Natural killer cell treated with Interleukin-12 subunit alpha and Interleukin-12 subunit beta and Interleukin-15 and Interleukin-18, amount 100 ng/mL, for 72 hours (primary cell): ENCODE measurements at regions not wholly inside any gene's neighbourhood (a gene's known extent, or its start where the extent isn't known, plus 50 kb on each side); places are given as distances from the start of the nearest gene placed in this dataset.

Experiments
- ATAC-seq, 2 donors: fragments of 150-1000 bp; cut with Tn5 transposase in 1 of 2; sonication (Bioruptor Pico), chemical (Tn5 transposase) in 1 of 2; 2 replicates each; pipeline ENCODE4 v1.10.0; 2021
- DNase-seq: peaks from one replicate; pipeline ENCODE4 v3.0.0; 2022; ENCODE audit warnings: low spot score
- H3K27ac Mint-ChIP-seq, 2 donors: 1 replicate in 1 of 2; 2 replicates in 1 of 2; pipeline ENCODE4 v1.8.0; 2022; ENCODE audit warnings: mixed read lengths in 2 of 2, mild to moderate bottlenecking in 1 of 2, moderate library complexity in 1 of 2
- H3K27me3 Mint-ChIP-seq, 2 donors: 1 replicate in 1 of 2; 2 replicates in 1 of 2; pipeline ENCODE4 v1.8.0; 2022; ENCODE audit warnings: mixed read lengths in 2 of 2
- H3K36me3 Mint-ChIP-seq: one replicate; pipeline ENCODE4 v1.8.0; 2022; ENCODE audit warnings: mixed read lengths
- H3K4me1 Mint-ChIP-seq, 2 donors: 1 replicate in 1 of 2; 2 replicates in 1 of 2; pipeline ENCODE4 v1.8.0; 2022; ENCODE audit warnings: low read depth in 2 of 2, mixed read lengths in 2 of 2, mild to moderate bottlenecking in 1 of 2
- H3K4me3 Mint-ChIP-seq: one replicate; pipeline ENCODE4 v1.8.0; 2022; ENCODE audit warnings: mixed read lengths
- H3K9me3 Mint-ChIP-seq: 2 replicates; pipeline ENCODE4 v1.8.0; 2022; ENCODE audit warnings: mixed read lengths

DNA sequence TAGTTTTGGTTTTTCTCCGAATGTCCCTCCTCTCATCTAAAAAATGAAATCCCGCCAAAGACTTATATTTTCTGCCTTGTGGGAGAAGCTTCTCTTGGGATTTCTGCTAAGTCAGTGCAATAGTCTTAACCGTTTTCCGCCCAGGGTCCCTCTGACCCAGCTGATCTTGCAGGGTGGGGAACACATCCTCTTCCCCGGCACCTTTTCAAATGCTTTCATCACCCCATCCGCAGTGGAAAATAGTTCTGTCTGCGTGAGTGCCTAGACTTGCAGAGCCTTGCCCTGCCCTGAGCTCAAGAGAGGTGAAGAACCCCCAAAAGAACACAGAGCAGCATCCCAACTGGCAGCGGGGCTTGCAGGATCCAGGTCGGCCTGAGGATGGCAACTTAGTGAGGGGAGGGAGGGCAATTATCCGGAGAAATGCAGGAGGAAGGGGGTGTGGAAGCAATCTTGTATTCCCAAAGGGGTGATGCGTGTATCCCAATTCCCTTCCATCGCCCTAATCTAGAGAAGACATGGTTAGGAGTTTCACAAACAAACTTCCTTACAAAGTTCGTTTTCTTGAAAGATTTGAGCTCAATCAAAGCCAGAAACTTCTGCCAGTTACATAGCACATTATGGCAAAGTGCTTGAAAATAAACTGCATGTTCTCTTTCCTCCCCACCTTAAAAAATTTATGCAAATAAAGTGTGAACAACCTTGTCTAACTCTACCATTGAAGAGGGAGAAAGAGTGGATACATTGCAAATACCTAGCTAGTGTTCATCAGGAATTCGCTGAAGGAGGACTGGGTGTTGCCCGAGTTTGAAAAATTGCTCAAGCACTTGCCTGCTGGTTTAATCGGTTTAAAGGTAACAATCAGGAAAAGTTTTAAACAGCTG is 79.9 kb downstream of the NR2F2 start:
- Mint-ChIP-seq H3K36me3 (no peaks in the 10 kb centered on the region), H3K4me1 (no peaks in the 10 kb centered on the region), H3K9me3 (no peaks in the 10 kb centered on the region), H3K27me3 (peaks cover 64 to 92% of the 10 kb centered on the region in 2 donors), H3K4me3 (no peak overlapping the region), H3K27ac (no peak overlapping the region)
- no peak for ATAC-seq
- DNase-seq, result no peak

DNA sequence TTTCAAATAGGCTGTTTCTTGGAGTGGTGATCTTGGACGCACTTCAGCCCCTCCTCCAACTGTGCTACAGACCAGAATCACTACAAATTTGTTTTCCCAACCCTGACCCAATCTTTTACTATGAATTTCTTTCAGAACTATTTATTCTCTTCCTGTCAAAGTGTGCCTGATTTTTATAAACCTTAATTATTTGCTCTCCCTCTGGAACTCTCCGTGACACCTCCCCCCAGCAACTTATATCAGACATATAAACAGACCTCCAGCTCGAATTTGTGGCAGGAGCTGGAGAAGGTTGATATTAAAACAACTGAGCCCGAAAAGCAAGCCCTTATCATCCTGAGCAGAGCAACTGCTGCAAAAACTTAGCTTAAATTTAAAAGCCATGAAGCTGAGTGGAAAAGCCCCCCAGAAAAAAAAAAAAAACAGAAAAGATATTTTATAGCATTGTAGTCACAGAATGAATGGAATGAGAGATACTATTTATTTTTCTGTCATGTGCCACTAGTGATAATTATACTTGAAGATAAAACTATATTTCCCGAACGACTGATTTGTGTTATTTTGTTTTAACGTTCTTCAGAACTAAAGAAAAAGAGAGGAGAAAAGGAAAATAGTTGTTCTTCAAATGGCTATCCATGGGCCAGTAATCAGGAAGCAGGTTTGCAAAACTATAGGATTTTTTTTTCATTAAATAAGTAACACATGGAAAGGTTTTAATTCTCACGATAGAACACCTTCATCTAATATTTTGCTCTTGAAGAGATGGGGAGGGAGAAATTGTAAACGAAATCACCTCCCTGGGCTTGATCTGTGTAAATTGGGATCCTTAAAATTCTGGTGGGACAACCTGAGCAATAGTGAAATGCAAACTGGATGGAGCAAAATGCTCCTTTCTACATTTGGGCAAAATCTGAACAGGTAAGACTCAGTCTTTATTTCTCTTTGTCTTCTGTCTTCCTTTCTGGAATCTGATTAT is 80.8 kb downstream of the NR2F2 start:
- Mint-ChIP-seq H3K27ac (no peak overlapping the region), H3K27me3 (peaks cover 61 to 89% of the 10 kb centered on the region in 2 donors), H3K4me1 (no peaks in the 10 kb centered on the region), H3K36me3 (no peaks in the 10 kb centered on the region), H3K9me3 (no peaks in the 10 kb centered on the region), H3K4me3 (no peak overlapping the region)
- ATAC-seq (no peak), DNase-seq (no peak)

DNA sequence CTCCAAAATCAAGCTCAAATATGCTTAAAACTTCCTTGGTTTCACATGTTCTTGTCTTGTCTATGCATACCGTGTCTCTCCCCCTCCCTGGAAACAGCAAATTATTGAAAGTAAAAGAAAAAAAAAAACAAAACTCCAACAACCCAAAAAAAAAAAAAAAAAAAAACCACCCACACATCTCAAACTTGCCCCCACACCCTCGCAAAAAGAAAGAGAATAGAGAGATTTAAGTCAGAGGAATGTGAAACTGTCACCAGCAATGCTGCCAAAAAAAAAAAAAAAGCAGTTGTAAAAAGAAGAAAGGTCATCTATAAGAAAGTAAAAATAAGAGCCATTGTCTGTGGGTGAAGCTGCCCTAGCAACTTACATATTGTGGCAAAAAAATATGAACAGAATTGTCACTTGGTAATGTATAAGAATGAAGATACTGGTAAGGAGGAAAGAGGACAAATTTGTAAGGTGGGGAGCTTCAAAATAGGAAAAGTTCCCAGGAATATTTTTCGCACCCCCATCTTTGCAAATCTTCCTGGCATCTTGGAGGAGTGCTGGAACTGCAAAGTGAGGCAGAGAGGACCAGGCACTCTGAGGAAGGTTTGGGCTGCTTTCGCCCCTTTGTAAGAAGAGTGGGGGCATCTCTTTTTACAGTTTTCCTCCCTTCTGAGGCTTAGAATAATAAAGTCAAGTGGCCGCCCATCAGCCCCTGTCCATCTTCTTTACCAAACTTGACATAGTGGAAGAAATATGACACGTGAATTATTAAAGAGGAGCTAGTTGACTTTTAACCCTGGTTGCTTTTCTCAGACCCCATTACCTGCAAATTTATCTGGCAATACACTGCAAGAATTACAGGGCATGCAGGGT is 81.8 kb downstream of the NR2F2 start:
- Mint-ChIP-seq H3K36me3 (no peaks in the 10 kb centered on the region), H3K4me3 (no peak overlapping the region), H3K27ac (no peak overlapping the region), H3K9me3 (no peaks in the 10 kb centered on the region), H3K4me1 (no peaks in the 10 kb centered on the region), H3K27me3 (peaks cover 57 to 82% of the 10 kb centered on the region in 2 donors)
- DNase-seq (no peak), ATAC-seq (no peak)

GRCh38 chr15:96412906-96413231 is 82.4 kb downstream of the NR2F2 start:
- Mint-ChIP-seq H3K4me1 (no peaks in the 10 kb centered on the region), H3K4me3 (no peak overlapping the region), H3K27ac (no peak overlapping the region), H3K27me3 (peaks cover 55 to 82% of the 10 kb centered on the region in 2 donors), H3K9me3 (no peaks in the 10 kb centered on the region), H3K36me3 (no peaks in the 10 kb centered on the region)
- DNase-seq, result no peak
- ATAC-seq, result no peak

- Mint-ChIP-seq H3K4me3 (no peak overlapping the region), H3K27me3 (peaks cover 60 to 89% of the 10 kb centered on the region in 2 donors), H3K4me1 (no peaks in the 10 kb centered on the region), H3K27ac (no peak overlapping the region), H3K9me3 (no peaks in the 10 kb centered on the region), H3K36me3 (no peaks in the 10 kb centered on the region)
- DNase-seq (no peak), ATAC-seq (no peak)
These were observed 83.2 kb downstream of the NR2F2 start for GRCh38 chr15:96413657-96414056.

DNA sequence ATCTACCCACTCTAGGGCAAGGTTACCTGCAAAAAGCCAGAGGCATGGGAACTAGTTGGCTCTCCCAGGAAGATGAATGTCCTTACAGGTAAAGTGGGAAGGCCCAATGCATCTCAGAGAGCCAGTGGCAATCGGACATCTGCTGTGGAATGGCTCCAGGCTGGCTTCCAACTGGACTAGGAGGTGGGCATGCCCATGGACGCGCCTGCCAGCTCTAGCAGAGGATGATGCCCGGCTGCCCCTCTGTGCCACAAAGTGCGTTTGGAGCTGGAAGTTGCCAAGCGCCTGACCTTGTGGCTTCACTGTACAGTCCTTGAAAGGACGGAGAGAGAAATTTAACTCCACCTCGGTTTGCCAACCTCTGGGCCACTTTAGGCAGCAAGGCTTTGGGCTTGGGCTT is 84.4 kb downstream of the NR2F2 start:
- H3K4me1 Mint-ChIP-seq, result no peaks in the 10 kb centered on the region
- no peak overlapping the region for H3K4me3 Mint-ChIP-seq
- H3K36me3 Mint-ChIP-seq, result no peaks in the 10 kb centered on the region
- no peak for DNase-seq
- H3K9me3 Mint-ChIP-seq, result no peaks in the 10 kb centered on the region
- peaks cover 66 to 90% of the 10 kb centered on the region in 2 donors for H3K27me3 Mint-ChIP-seq
- ATAC-seq, result no peak
- no peak overlapping the region for H3K27ac Mint-ChIP-seq

DNA sequence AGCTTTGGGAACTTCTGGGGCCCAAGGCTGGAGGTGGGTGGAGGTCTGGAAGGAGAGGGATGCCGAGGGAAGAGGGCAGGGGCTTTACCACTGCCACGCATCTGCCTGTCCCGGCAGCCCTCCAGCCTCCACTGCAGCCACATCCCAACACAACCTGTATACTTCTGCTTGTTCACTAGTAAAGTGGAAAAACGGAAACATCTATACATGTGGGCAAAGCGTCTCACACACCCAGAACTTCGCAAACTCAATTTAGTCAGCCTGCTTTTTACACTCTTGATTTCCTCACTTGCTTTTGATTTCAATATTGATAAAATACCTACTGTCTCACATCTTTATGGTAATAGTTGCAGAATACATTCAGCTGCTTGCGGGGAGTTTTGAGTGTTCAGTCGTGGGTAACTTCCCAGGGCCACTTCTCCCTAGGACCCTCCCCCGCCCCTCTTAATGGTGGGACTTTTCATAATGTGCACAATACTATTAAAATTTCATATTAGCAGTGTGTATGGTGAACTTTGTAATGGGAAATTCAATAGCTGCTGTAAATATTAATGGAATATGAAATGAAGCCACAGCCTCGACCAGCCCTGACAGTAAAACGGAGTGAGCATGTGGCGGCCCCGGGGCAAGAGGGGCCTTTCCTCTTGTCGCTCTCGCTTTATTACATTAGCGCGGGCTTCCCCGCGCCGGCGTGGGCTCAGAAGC is 85.2 kb downstream of the NR2F2 start:
- Mint-ChIP-seq H3K4me3 (no peak overlapping the region), H3K27me3 (peaks cover 61 to 82% of the 10 kb centered on the region in 2 donors), H3K9me3 (no peaks in the 10 kb centered on the region), H3K27ac (no peak overlapping the region), H3K4me1 (no peaks in the 10 kb centered on the region), H3K36me3 (no peaks in the 10 kb centered on the region)
- ATAC-seq (no peak), DNase-seq (no peak)

DNA sequence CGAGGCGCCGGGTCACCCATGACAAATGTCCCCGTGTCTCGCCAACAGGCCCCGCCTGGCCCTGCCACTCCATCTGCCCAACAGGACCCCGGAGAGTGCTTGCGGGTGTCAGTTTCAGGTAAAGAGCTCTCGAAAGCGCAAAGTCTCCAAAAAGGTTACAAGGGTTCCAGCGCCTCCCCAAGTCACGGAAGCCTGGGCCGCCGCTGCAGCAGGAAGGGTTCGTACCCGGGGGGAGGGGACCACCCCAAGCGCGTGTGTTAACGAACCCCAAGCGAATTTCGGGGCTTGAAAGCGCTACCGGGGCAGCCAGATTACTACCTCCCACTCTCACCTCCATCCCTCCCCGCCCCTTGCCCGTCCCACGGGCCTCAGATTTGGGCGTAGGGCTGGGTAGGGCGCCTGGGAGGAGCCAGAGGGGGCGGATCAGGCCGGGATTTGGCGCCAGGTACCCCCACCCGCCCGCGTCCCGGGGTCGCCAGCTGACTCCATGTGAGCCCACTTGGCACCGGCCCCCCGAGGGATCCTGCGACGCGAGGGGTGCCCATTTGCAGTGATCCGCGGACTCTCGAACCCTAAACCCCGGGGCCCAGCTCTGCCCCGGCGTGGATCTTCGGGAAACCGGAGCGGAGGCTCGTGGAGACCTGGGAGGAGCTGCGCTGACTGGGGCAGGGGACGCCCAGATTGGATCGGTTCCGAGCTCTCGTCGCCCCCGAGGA is 85.9 kb downstream of the NR2F2 start:
- ATAC-seq (no peak), DNase-seq (no peak)
- Mint-ChIP-seq H3K4me1 (no peaks in the 10 kb centered on the region), H3K27ac (no peak overlapping the region), H3K9me3 (no peaks in the 10 kb centered on the region), H3K4me3 (no peak overlapping the region), H3K36me3 (no peaks in the 10 kb centered on the region), H3K27me3 (peaks cover 57 to 81% of the 10 kb centered on the region in 2 donors)

DNA sequence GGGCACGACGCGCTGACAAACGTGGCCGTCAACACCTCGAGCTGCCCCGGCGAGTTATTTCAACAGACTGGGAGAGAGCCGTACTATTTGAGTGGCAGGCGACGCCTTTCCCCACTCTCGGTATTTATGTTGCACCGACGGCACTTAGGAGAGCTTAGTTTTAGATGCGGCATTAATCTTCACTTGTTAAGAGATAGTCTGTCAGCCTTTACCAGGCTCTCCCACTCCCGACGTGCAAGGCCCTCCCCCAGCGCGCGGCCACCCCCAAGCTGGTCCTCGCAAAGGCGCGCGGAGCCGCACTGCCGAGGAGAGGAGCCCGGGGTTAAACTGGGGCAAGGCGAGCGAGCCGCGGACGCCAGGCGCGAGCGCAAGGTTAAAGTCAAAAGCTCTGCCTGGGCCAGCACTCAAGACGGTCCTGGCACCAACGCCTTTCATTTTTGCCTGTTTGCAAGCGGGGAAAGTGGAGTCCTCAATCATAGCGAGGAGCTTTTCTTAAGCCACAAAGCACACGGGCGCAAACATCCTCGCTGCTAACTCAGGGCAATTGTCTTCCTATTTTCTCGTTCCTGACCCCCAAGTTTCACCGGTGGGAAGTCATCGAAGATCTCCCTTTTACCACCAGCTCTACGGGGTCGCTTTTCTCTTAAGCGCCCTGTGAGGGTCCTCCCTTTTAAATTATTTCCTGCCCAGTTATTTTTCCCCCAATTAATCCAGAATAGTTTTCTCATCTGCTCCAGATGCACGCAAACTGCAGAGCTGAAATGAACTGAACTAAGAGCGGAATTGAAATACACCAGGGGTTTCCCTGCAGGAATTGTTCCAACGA is 86.6 kb downstream of the NR2F2 start:
- H3K9me3 Mint-ChIP-seq, result no peaks in the 10 kb centered on the region
- H3K4me1 Mint-ChIP-seq, result no peaks in the 10 kb centered on the region
- no peak overlapping the region for H3K27ac Mint-ChIP-seq
- ATAC-seq (no peak), DNase-seq (no peak)
- H3K36me3 Mint-ChIP-seq, result no peaks in the 10 kb centered on the region
- peaks cover 54 to 81% of the 10 kb centered on the region in 2 donors for H3K27me3 Mint-ChIP-seq
- H3K4me3 Mint-ChIP-seq, result no peak overlapping the region

DNA sequence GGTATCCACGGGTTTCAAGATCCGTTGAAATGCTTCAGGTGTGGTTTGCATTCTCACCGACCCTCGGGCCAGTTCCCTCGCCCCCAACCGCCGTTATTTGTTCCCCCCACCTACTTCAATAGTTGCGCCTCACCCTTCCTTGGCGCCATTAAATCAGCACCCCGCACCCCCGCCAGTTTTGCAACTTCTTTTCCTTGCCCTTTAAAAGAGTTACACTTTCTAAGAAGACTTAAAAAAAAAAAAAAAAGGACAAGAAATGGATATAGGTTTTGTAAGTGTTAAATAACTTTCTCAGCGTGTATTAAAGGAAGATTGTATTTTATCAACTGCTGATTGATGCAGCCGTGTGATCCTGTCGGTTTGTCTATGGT is 87.2 kb downstream of the NR2F2 start:
- H3K9me3 Mint-ChIP-seq, result no peaks in the 10 kb centered on the region
- no peaks in the 10 kb centered on the region for H3K4me1 Mint-ChIP-seq
- no peak overlapping the region for H3K27ac Mint-ChIP-seq
- ATAC-seq (no peak), DNase-seq (no peak)
- no peaks in the 10 kb centered on the region for H3K36me3 Mint-ChIP-seq
- H3K4me3 Mint-ChIP-seq, result no peak overlapping the region
- peaks cover 55 to 81% of the 10 kb centered on the region in 2 donors for H3K27me3 Mint-ChIP-seq

GRCh38 chr15:96418146-96418545 is 87.6 kb downstream of the NR2F2 start:
- H3K36me3 Mint-ChIP-seq, result no peaks in the 10 kb centered on the region
- no peak for DNase-seq
- no peaks in the 10 kb centered on the region for H3K4me1 Mint-ChIP-seq
- no peak for ATAC-seq
- no peak overlapping the region for H3K4me3 Mint-ChIP-seq
- peaks cover 53 to 79% of the 10 kb centered on the region in 2 donors for H3K27me3 Mint-ChIP-seq
- no peaks in the 10 kb centered on the region for H3K9me3 Mint-ChIP-seq
- H3K27ac Mint-ChIP-seq, result no peak overlapping the region

GRCh38 chr15:96421178-96421601 is 90.7 kb downstream of the NR2F2 start:
- Mint-ChIP-seq H3K4me1 (no peaks in the 10 kb centered on the region), H3K4me3 (no peak overlapping the region), H3K9me3 (peaks cover 3% of the 10 kb centered on the region), H3K27me3 (peaks cover 38 to 58% of the 10 kb centered on the region in 2 donors), H3K27ac (no peak overlapping the region), H3K36me3 (no peaks in the 10 kb centered on the region)
- no peak for ATAC-seq
- DNase-seq, result no peak
